B cell (primary cell): ENCODE measurements at regions not wholly inside any gene's neighbourhood (a gene's known extent, or its start where the extent isn't known, plus 50 kb on each side); places are given as distances from the start of the nearest gene placed in this dataset.

Experiments
- ATAC-seq: fragments of 200-7000 bp; cut with Tn5 transposase; one replicate; pipeline ENCODE4 v1.10.0; 2021; ENCODE audit warnings: low read depth, mild to moderate bottlenecking, moderate number of reproducible peaks, moderate library complexity
- CTCF ChIA-PET: fragments of 350-600 bp; sonication (Branson Sonifier 250); formaldehyde crosslinking; loops from one replicate; lab custom pipeline; 2021; ENCODE audit warnings: antibody characterized with exemption, inconsistent platforms; lab: Charles Lee
- POLR2A ChIA-PET: fragments of 350-600 bp; sonication (Branson Sonifier 250); formaldehyde crosslinking; loops from one replicate; lab custom pipeline; 2021; ENCODE audit warnings: antibody characterized with exemption; lab: Charles Lee
- DNase-seq: peaks from one replicate; pipeline ENCODE4 v3.0.0; 2013
- H2AFZ ChIP-seq: 2 replicates; pipeline ENCODE4 v1.6.1; 2012; ENCODE audit warnings: mild to moderate bottlenecking, low read depth, low read length; ENCODE audit not compliant: insufficient read depth, poor library complexity, severe bottlenecking
- H3K27ac ChIP-seq, 2 donors: 1 replicate in 1 of 2; 2 replicates in 1 of 2; pipeline ENCODE4 v1.5.1; 2012 to 2013; ENCODE audit warnings: low read length in 2 of 2, mild to moderate bottlenecking in 2 of 2, moderate library complexity in 1 of 2
- H3K27me3 ChIP-seq, 4 experiments: fragments of 200-600 bp in 1 of 4; sonication (generic) in 1 of 4; replicated peaks in 1 of 4; 1 replicate in 2 of 4; 2 replicates in 2 of 4; pipeline versions ENCODE4 v1.6.1 to v1.7.0; 2013 to 2016; ENCODE audit warnings: low read length in 3 of 4, mild to moderate bottlenecking in 2 of 4, mixed read lengths in 1 of 4, moderate library complexity in 1 of 4; ENCODE audit not compliant: insufficient read depth in 4 of 4, control insufficient read depth in 3 of 4; ENCODE audit errors: control extremely low read depth in 1 of 4
- H3K36me3 ChIP-seq, 2 experiments: replicated peaks in 1 of 2; 1 replicate in 1 of 2; 2 replicates in 1 of 2; pipeline versions ENCODE4 v1.6.1 to v1.7.1; 2013; ENCODE audit warnings: low read length in 1 of 2; ENCODE audit not compliant: insufficient read depth in 2 of 2, control insufficient read depth in 1 of 2; ENCODE audit errors: control extremely low read depth in 1 of 2, extremely low read depth in 1 of 2
- H3K4me1 ChIP-seq, 2 donors: fragments of 200-600 bp in 1 of 2; sonication (generic) in 1 of 2; 1 replicate in 1 of 2; 2 replicates in 1 of 2; pipeline versions ENCODE4 v1.5.1 to v1.6.1; 2013 to 2017; ENCODE audit warnings: low read length in 2 of 2; ENCODE audit not compliant: control insufficient read depth in 2 of 2, insufficient read depth in 2 of 2
- H3K4me2 ChIP-seq: replicated peaks from 2 replicates; pipeline ENCODE3; 2012; ENCODE audit warnings: mild to moderate bottlenecking, low read depth, low read length; ENCODE audit not compliant: poor library complexity, severe bottlenecking
- H3K4me3 ChIP-seq, 5 experiments: fragments of 200-600 bp in 1 of 5; sonication (generic) in 1 of 5; 1 replicate in 3 of 5; 2 replicates in 2 of 5; pipeline versions ENCODE4 v1.5.1 to v1.7.0; 2011 to 2016; ENCODE audit warnings: low read length in 4 of 5, mild to moderate bottlenecking in 4 of 5, low read depth in 2 of 5, control low read depth in 1 of 5, moderate library complexity in 1 of 5; ENCODE audit not compliant: insufficient read depth in 1 of 5; ENCODE audit errors: control extremely low read depth in 1 of 5, extremely low read depth in 1 of 5
- H3K79me2 ChIP-seq: fragments of 200-600 bp; sonication (generic); one replicate; pipeline ENCODE4 v1.6.0; 2016; ENCODE audit warnings: low read length; ENCODE audit not compliant: control insufficient read depth, insufficient read depth
- H3K9ac ChIP-seq: fragments of 200-600 bp; sonication (generic); 2 replicates; pipeline ENCODE4 v1.6.1; 2017; ENCODE audit warnings: mild to moderate bottlenecking, low read length, moderate library complexity
- H3K9me3 ChIP-seq, 3 donors: one replicate each; pipeline versions ENCODE4 v1.6.1 to v1.7.1; 2013; ENCODE audit warnings: low read length in 2 of 3; ENCODE audit not compliant: control insufficient read depth in 2 of 3, insufficient read depth in 1 of 3; ENCODE audit errors: control extremely low read depth in 1 of 3
- H4K20me1 ChIP-seq: 2 replicates; pipeline ENCODE4 v1.6.0; 2012; ENCODE audit warnings: mild to moderate bottlenecking, low read length; ENCODE audit not compliant: insufficient read depth, control insufficient read depth, poor library complexity, severe bottlenecking
- H3K27ac Mint-ChIP-seq: one replicate; pipeline ENCODE4 v1.8.0; 2021; ENCODE audit warnings: mixed read lengths
- H3K27me3 Mint-ChIP-seq: one replicate; pipeline ENCODE4 v1.8.0; 2021; ENCODE audit warnings: mixed read lengths
- H3K4me1 Mint-ChIP-seq: one replicate; pipeline ENCODE4 v1.8.0; 2021; ENCODE audit warnings: mixed read lengths
- H3K4me3 Mint-ChIP-seq: one replicate; pipeline ENCODE4 v1.8.0; 2021; ENCODE audit warnings: mixed read lengths
- H3K9me3 Mint-ChIP-seq: one replicate; pipeline ENCODE4 v1.8.0; 2022; ENCODE audit warnings: mixed read lengths; ENCODE audit not compliant: insufficient read depth
- CTCF ChIP-seq: fragments of 200-600 bp; IDR thresholded peaks from one replicate; pipeline ENCODE4 v1.8.0; 2022; ENCODE audit warnings: antibody characterized with exemption, mild to moderate bottlenecking
- EZH2 ChIP-seq: IDR thresholded peaks from 2 replicates; pipeline ENCODE4 v1.6.1; 2012; ENCODE audit warnings: borderline replicate concordance, low read depth, mild to moderate bottlenecking, moderate library complexity, low read length; ENCODE audit not compliant: insufficient read depth, poor library complexity, severe bottlenecking
- WGBS: methylation state at CpG from one replicate; pipeline ENCODE4 v1.1.5; 2013; ENCODE audit warnings: missing lambda C conversion rate; ENCODE audit not compliant: insufficient coverage; 5-methylcytosine and 5-hydroxymethylcytosine counted together
- intact Hi-C: fragments of 100-400 bp; cut with micrococcal nuclease; formaldehyde crosslinking; loops from one replicate; pipeline ENCODE4 v1.10.0; 2022

GRCh38 chr1:81606656-81607055, 194.1 kb upstream of the ADGRL2 start:
- no CpG with 5 or more reads among the region's 5 CpGs for WGBS
- Histone ChIP-seq H3K9ac (no peak overlapping the region), H3K4me2 (no peak overlapping the region), H3K27me3 (no peaks in the 10 kb centered on the region), H3K36me3 (no peaks in the 10 kb centered on the region), H3K4me3 (no peak overlapping the region), H4K20me1 (no peaks in the 10 kb centered on the region), H2AFZ (no peak overlapping the region), H3K27ac (no peak overlapping the region), H3K9me3 (peaks cover 0 to 3% (median 0%) of the 10 kb centered on the region in 3 donors), H3K79me2 (no peaks in the 10 kb centered on the region), H3K4me1 (no peaks in the 10 kb centered on the region)
- intact Hi-C loops, result no loop called here
- H3K9me3 Mint-ChIP-seq, result peaks cover 3% of the 10 kb centered on the region
- DNase-seq, result no peak
- no peak overlapping the region for H3K4me3 Mint-ChIP-seq
- ChIA-PET CTCF (no interaction called here), POLR2A (no interaction called here)
- no peaks in the 10 kb centered on the region for H3K27me3 Mint-ChIP-seq
- H3K27ac Mint-ChIP-seq, result no peak overlapping the region
- no peaks in the 10 kb centered on the region for H3K4me1 Mint-ChIP-seq
- ATAC-seq, result no peak
- no peak for TF ChIP-seq CTCF

GRCh38 chr1:81605023-81605422, 195.7 kb upstream of the ADGRL2 start:
- Mint-ChIP-seq H3K27me3 (no peaks in the 10 kb centered on the region), H3K9me3 (peaks cover 3% of the 10 kb centered on the region), H3K4me1 (no peaks in the 10 kb centered on the region), H3K4me3 (no peak overlapping the region), H3K27ac (no peak overlapping the region)
- H3K9me3 ChIP-seq, result peaks cover 0 to 3% (median 0%) of the 10 kb centered on the region in 3 donors
- no peak overlapping the region for H2AFZ ChIP-seq
- ChIA-PET CTCF (no interaction called here), POLR2A (no interaction called here)
- H3K4me3 ChIP-seq, result no peak overlapping the region
- DNase-seq, result no peak
- no peak overlapping the region for H3K9ac ChIP-seq
- H3K4me2 ChIP-seq, result no peak overlapping the region
- no peak overlapping the region for H3K27ac ChIP-seq
- intact Hi-C loops, result no loop called here
- no peaks in the 10 kb centered on the region for H4K20me1 ChIP-seq
- no peaks in the 10 kb centered on the region for H3K4me1 ChIP-seq
- no peaks in the 10 kb centered on the region for H3K36me3 ChIP-seq
- H3K79me2 ChIP-seq, result no peaks in the 10 kb centered on the region
- ATAC-seq, result no peak
- TF ChIP-seq EZH2, result no peak
- no peak for TF ChIP-seq CTCF
- H3K27me3 ChIP-seq, result no peaks in the 10 kb centered on the region
